ENCODE measurements at regions not wholly inside any gene's neighbourhood (a gene's known extent, or its start where the extent isn't known, plus 50 kb on each side); places are given as distances from the start of the nearest gene placed in this dataset.

GRCh38 chr1:177729646-177730045, 240.2 kb downstream of the SEC16B start:
- TF ChIP-seq POLR2AphosphoS5 (IDR thresholded peaks at IDR 0.05; ENCODE audit: low read depth, low read length) = no peak
- no peak for TF ChIP-seq TAF1 (IDR thresholded peaks at IDR 0.05; ENCODE audit: borderline replicate concordance, low read depth, low read length)

Measured in GM12892 (cell line).